ENCODE measurements at regions not wholly inside any gene's neighbourhood (a gene's known extent, or its start where the extent isn't known, plus 50 kb on each side); places are given as distances from the start of the nearest gene placed in this dataset.
A peak's percentile ranks its signal among the peaks of the same experiment; 100 is the strongest.

DNA sequence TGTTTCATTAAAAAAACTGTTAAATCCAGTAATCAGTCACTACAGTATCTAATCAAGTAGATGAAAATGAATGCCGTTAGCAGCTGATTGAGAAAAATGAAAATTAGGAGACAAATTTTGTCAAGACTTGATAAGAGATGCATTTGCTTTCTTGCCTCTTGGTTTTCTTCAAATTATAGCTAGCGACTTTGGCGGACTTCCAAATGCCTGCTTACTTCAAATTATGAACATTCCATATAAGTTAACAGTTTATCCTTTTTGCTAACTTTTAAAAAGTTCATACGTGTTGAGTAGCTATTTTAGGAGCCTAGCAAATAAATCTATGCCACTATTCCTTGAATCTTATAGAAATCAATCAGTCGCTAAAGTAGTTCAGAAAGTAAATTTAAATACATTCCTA lies 58.8 kb downstream of the PPP4R3C start:
- POLR2A ChIA-PET (ENCODE audit: low non-redundant PET) = no interaction called here
- CTCF ChIA-PET = no interaction called here

DNA sequence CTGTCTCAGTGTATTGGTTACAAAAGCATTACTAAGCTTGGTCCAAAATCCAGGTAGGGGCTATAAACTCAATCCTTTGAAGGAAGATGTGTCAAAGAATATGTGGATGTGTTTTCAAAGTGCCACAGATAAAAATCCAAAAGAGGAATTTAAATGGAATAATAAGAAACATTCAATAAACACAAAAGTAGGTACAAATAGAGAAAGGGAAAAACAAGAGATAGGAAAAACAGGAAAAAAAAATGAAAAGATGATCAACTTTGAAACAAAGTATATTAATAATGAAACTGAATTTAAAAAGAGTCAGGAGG lies 64.0 kb downstream of the PPP4R3C start:
- POLR2A ChIA-PET (ENCODE audit: low non-redundant PET) = no interaction called here
- no peak for DNase-seq (ENCODE audit: low spot score)
- CTCF ChIA-PET = no interaction called here
- TF ChIP-seq, protein P1, sequence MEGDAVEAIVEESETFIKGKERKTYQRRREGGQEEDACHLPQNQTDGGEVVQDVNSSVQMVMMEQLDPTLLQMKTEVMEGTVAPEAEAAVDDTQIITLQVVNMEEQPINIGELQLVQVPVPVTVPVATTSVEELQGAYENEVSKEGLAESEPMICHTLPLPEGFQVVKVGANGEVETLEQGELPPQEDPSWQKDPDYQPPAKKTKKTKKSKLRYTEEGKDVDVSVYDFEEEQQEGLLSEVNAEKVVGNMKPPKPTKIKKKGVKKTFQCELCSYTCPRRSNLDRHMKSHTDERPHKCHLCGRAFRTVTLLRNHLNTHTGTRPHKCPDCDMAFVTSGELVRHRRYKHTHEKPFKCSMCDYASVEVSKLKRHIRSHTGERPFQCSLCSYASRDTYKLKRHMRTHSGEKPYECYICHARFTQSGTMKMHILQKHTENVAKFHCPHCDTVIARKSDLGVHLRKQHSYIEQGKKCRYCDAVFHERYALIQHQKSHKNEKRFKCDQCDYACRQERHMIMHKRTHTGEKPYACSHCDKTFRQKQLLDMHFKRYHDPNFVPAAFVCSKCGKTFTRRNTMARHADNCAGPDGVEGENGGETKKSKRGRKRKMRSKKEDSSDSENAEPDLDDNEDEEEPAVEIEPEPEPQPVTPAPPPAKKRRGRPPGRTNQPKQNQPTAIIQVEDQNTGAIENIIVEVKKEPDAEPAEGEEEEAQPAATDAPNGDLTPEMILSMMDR (conservative IDR thresholded peaks at IDR 0.05; ENCODE audit: low read depth) = 0 out of 2 replicates have a peak, but pooled peaks have one; percentile 26
- no peak overlapping the region for H3K27ac ChIP-seq

More for the DNA sequence above, 58.8 kb downstream of the PPP4R3C start:
- no peak overlapping the region for H3K27ac ChIP-seq
- DNase-seq (ENCODE audit: low spot score) = no peak
- TF ChIP-seq, protein P1 (conservative IDR thresholded peaks at IDR 0.05; ENCODE audit: low read depth) = no peak

DNA sequence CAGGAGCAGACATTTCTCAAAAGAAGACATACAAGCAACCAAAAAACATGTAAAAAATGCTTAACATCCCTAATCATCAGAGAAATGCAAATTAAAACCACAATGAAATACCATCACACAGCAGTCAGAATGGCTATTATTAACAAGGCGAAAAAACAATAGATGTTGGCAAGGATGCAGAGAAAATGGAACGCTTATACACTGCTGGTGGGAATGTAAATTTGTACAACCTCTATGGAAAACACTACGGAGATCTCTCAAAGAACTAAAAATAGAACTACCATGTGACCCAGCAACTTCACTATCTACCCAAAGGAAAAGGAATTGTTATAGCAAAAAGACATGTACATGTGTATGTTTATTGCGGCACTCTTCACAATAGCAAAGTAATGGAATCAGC lies 71.5 kb downstream of the PPP4R3C start:
- TF ChIP-seq, protein P1 (conservative IDR thresholded peaks at IDR 0.05; ENCODE audit: low read depth) = no peak
- H3K27ac ChIP-seq = no peak overlapping the region
- no peak for DNase-seq (ENCODE audit: low spot score)
- POLR2A ChIA-PET (ENCODE audit: low non-redundant PET) = no interaction called here
- CTCF ChIA-PET = no interaction called here

DNA sequence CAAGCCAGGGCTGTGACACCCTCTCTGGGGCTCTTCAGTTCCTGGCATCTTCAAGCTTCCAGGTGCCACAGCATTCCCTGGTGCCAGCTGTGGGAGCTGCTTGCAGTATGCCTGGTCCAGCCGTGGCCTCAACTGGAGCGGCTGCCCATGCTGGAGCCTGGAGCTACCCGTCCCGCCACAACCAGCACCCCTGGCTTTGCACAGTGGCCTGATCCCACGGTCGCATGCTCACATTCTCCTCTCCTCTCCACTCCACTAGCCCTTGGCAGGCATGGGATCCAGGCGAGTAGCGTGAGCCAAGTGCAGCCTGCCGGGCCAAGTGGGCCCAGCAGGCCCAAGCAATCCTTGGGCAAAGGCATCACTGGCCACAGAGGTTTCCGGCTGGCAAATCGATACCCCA lies 81.7 kb downstream of the PPP4R3C start:
- no peak for DNase-seq (ENCODE audit: low spot score)
- POLR2A ChIA-PET (ENCODE audit: low non-redundant PET) = no interaction called here
- CTCF ChIA-PET = no interaction called here
- H3K27ac ChIP-seq = no peak overlapping the region
- TF ChIP-seq, protein P1 (conservative IDR thresholded peaks at IDR 0.05; ENCODE audit: low read depth) = no peak

DNA sequence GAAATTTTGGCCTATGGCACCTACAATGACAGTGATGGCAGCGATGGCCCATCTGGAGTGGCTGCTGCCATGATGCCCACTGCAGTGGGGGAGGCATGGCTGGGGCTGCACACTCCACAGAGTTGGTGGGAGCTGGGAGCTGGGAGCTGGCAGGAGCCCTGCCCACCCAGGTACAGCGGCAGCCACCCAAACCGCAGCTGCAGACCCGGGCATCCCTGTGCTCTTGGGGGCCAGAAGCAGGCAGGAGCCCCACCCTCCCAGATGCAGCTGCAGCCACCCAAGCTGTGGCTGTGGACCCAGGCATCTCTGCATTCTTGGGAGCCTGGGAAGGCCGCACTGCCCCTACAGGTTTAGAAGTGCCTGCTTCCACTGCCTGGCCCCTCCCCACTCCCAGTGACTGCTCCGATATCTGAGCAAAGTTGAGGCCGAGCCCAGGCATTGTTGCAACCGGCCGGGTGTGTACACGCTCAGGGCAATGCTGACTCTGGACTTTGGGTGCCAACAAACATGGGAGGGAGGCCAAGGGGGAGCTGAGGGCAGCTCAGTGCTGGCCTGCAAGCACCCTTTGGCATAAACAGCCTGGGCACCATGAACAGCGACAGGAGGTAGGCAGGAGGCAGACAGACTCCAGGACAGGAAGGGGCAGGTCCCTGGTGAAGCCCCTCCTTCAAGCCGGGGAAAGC lies 82.8 kb downstream of the PPP4R3C start:
- TF ChIP-seq, protein P1 (conservative IDR thresholded peaks at IDR 0.05; ENCODE audit: low read depth) = no peak
- ChIA-PET CTCF (no interaction called here), POLR2A (ENCODE audit: low non-redundant PET) (no interaction called here)
- no peak for DNase-seq (ENCODE audit: low spot score)
- no peak overlapping the region for H3K27ac ChIP-seq

DNA sequence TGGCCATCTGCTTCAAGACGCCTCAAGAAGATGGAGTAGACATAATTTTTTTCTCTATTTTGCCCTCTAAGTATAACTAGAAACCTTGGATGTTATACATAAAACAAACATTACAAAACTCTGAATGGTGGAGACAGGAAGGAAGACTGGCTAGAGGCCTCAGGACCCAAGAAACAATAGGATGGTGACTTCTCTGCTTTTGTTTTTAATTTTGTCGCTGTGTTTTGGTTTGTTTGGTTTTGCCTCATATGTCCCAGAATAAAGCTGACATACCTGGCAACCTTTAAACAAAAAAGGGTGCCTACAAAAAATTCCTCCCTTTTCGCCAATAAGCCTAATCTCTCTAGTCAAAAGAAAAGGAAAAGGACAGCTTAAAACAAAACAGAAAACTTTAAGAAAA lies 109.1 kb downstream of the PPP4R3C start:
- TF ChIP-seq, protein P1 (conservative IDR thresholded peaks at IDR 0.05; ENCODE audit: low read depth) = no peak
- no peak for DNase-seq (ENCODE audit: low spot score)
- no peak overlapping the region for H3K27ac ChIP-seq
- ChIA-PET CTCF (no interaction called here), POLR2A (ENCODE audit: low non-redundant PET) (no interaction called here)

DNA sequence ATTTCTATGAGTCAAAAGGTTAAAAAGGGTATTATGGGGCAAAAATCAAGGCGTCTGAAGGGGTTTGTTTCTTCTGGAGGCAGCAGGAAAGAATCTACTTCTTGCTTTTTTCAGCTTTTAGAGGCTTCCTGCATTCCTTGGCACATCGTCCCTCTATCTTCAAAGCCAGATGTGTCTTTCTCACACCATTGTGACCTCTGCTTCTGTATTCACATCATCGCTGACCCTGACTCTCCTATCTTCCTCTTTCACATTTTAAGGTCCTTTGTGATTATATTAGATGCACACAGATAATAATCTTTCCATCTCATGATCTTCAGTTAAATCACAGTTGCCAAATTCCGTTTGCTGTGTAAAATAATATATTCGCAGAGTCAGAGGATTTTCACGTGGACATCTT lies 112.7 kb downstream of the PPP4R3C start:
- no peak for DNase-seq (ENCODE audit: low spot score)
- ChIA-PET CTCF (no interaction called here), POLR2A (ENCODE audit: low non-redundant PET) (no interaction called here)
- TF ChIP-seq, protein P1 (conservative IDR thresholded peaks at IDR 0.05; ENCODE audit: low read depth) = no peak
- H3K27ac ChIP-seq = no peak overlapping the region

All from RWPE1 (cell line).